IMR-90 (cell line): ENCODE measurements at regions not wholly inside any gene's neighbourhood (a gene's known extent, or its start where the extent isn't known, plus 50 kb on each side); places are given as distances from the start of the nearest gene placed in this dataset.

Source experiments
- ATAC-seq: fragments of 200-7000 bp; cut with Tn5 transposase; 2 replicates; pipeline ENCODE4 v1.9.1; 2020; ENCODE audit warnings: low read depth, mild to moderate bottlenecking, moderate library complexity
- BruUV-seq: library from RNA; stranded (reverse); fragments of 400-500 nt; replicated peaks from 2 replicates; lab custom pipeline; 2021; lab: Mats Ljungman, UMichigan
- CTCF ChIA-PET: fragments of 300-600 bp; formaldehyde crosslinking; extraction: SDS; loops from one replicate; lab custom pipeline; 2021; ENCODE audit warnings: antibody characterized with exemption; lab: Yijun Ruan, JAX
- POLR2A ChIA-PET: fragments of 300-600 bp; sonication (Branson Sonifier 250); formaldehyde crosslinking; loops from one replicate; lab custom pipeline; 2022; ENCODE audit warnings: antibody characterized with exemption; ENCODE audit not compliant: unreplicated experiment; lab: Charles Lee
- DNase-seq: peaks from one replicate; pipeline ENCODE4 v3.0.0; 2013
- H2AFZ ChIP-seq: replicated peaks from 2 replicates; pipeline ENCODE3; 2013; ENCODE audit warnings: low read length, mild to moderate bottlenecking; ENCODE audit not compliant: poor library complexity
- H2AK5ac ChIP-seq: 2 replicates; pipeline ENCODE4 v1.6.1; 2013; ENCODE audit warnings: low read depth, low read length, inconsistent platforms
- H2AK9ac ChIP-seq: replicated peaks from 2 replicates; pipeline ENCODE3; 2013; ENCODE audit warnings: mild to moderate bottlenecking, low read depth, low read length, moderate library complexity; ENCODE audit not compliant: poor library complexity
- H2BK120ac ChIP-seq: 2 replicates; pipeline ENCODE4 v1.6.1; 2013; ENCODE audit warnings: low read depth, low read length, inconsistent platforms
- H2BK15ac ChIP-seq: 3 replicates; pipeline ENCODE4 v1.6.1; 2013; ENCODE audit warnings: low read depth, low read length, inconsistent platforms
- H2BK20ac ChIP-seq: 2 replicates; pipeline ENCODE4 v1.6.1; 2013; ENCODE audit warnings: low read depth, mild to moderate bottlenecking, inconsistent platforms, low read length, moderate library complexity
- H2BK5ac ChIP-seq: 2 replicates; pipeline ENCODE4 v1.6.1; 2013; ENCODE audit warnings: mild to moderate bottlenecking, low read depth, low read length, inconsistent platforms; ENCODE audit not compliant: poor library complexity, severe bottlenecking
- H3K14ac ChIP-seq: replicated peaks from 2 replicates; pipeline ENCODE4 v1.6.1; 2013; ENCODE audit warnings: low read depth, low read length, inconsistent platforms
- H3K18ac ChIP-seq: 2 replicates; pipeline ENCODE4 v1.6.1; 2013; ENCODE audit warnings: low read depth, low read length, control low read depth
- H3K23ac ChIP-seq: 2 replicates; pipeline ENCODE4 v1.6.1; 2013; ENCODE audit warnings: low read depth, low read length, inconsistent platforms
- H3K27ac ChIP-seq: 2 replicates; pipeline ENCODE4 v1.5.1; 2013; ENCODE audit warnings: mild to moderate bottlenecking, control low read depth, low read length; ENCODE audit not compliant: insufficient read depth
- H3K27me3 ChIP-seq: 2 replicates; pipeline ENCODE4 v1.6.1; 2013; ENCODE audit warnings: low read length; ENCODE audit not compliant: control insufficient read depth, insufficient read depth
- H3K36me3 ChIP-seq: 2 replicates; pipeline ENCODE4 v1.6.1; 2013; ENCODE audit warnings: low read length, mixed read lengths; ENCODE audit not compliant: control insufficient read depth, insufficient read depth
- H3K4ac ChIP-seq: 2 replicates; pipeline ENCODE4 v1.6.1; 2013; ENCODE audit warnings: low read depth, low read length, inconsistent platforms
- H3K4me1 ChIP-seq: 2 replicates; pipeline ENCODE4 v1.6.1; 2013; ENCODE audit warnings: low read length, mixed read lengths; ENCODE audit not compliant: control insufficient read depth, insufficient read depth
- H3K4me2 ChIP-seq: 2 replicates; pipeline ENCODE4 v1.6.1; 2013; ENCODE audit warnings: low read depth, mild to moderate bottlenecking, control low read depth, low read length, moderate library complexity
- H3K4me3 ChIP-seq: 2 replicates; pipeline ENCODE4 v1.5.1; 2013; ENCODE audit warnings: low read depth, mild to moderate bottlenecking, control low read depth, low read length, moderate library complexity; ENCODE audit not compliant: insufficient read depth
- H3K56ac ChIP-seq: 2 replicates; pipeline ENCODE4 v1.6.1; 2013; ENCODE audit warnings: low read length, inconsistent platforms; ENCODE audit not compliant: insufficient read depth; ENCODE audit errors: extremely low read depth
- H3K79me1 ChIP-seq, 2 experiments: 2 replicates each; pipeline ENCODE4 v1.6.1; 2013; ENCODE audit warnings: low read length in 2 of 2, inconsistent platforms in 1 of 2, low read depth in 1 of 2
- H3K9ac ChIP-seq: 2 replicates; pipeline ENCODE4 v1.6.1; 2013; ENCODE audit warnings: low read depth, low read length, control low read depth
- H3K9me1 ChIP-seq: 2 replicates; pipeline ENCODE4 v1.6.1; 2013; ENCODE audit warnings: low read length, inconsistent platforms; ENCODE audit not compliant: insufficient read depth
- H3K9me3 ChIP-seq: 2 replicates; pipeline ENCODE4 v1.6.1; 2013; ENCODE audit warnings: low read length; ENCODE audit not compliant: control insufficient read depth, insufficient read depth
- H4K20me1 ChIP-seq: 2 replicates; pipeline ENCODE4 v1.6.1; 2013; ENCODE audit warnings: low read length, inconsistent platforms; ENCODE audit not compliant: insufficient read depth
- H4K5ac ChIP-seq: 2 replicates; pipeline ENCODE4 v1.6.1; 2013; ENCODE audit warnings: mild to moderate bottlenecking, low read depth, low read length, control low read depth
- H4K8ac ChIP-seq, 2 experiments: 2 replicates each; pipeline ENCODE4 v1.6.1; 2013; ENCODE audit warnings: low read depth in 2 of 2, low read length in 2 of 2, control low read depth in 1 of 2, inconsistent platforms in 1 of 2
- H4K91ac ChIP-seq: 2 replicates; pipeline ENCODE4 v1.6.1; 2013; ENCODE audit warnings: low read depth, low read length, inconsistent platforms; ENCODE audit not compliant: insufficient read depth
- BHLHE40 ChIP-seq: fragments of 150-350 bp; IDR thresholded peaks from 2 replicates; pipeline ENCODE4 v1.6.1; 2016; ENCODE audit warnings: mild to moderate bottlenecking, low read depth, low read length
- CEBPB ChIP-seq: IDR thresholded peaks from 2 replicates; pipeline ENCODE4 v1.6.1; 2012; ENCODE audit warnings: low read depth, low read length, improper control_type of control experiment
- CHD1 ChIP-seq: IDR thresholded peaks from 2 replicates; pipeline ENCODE4 v1.6.1; 2012; ENCODE audit warnings: low read depth, low read length, improper control_type of control experiment
- FOS ChIP-seq: fragments of 150-350 bp; IDR thresholded peaks from 2 replicates; pipeline ENCODE4 v1.6.1; 2016; ENCODE audit warnings: low read depth, low read length
- MAFK ChIP-seq: IDR thresholded peaks from 2 replicates; pipeline ENCODE4 v1.6.1; 2012; ENCODE audit warnings: low read depth, low read length, improper control_type of control experiment
- MAZ ChIP-seq: IDR thresholded peaks from 2 replicates; pipeline ENCODE4 v1.6.1; 2012; ENCODE audit warnings: low read depth, mild to moderate bottlenecking, low read length, improper control_type of control experiment, moderate library complexity, borderline replicate concordance
- MXI1 ChIP-seq: IDR thresholded peaks from 2 replicates; pipeline ENCODE4 v1.6.1; 2012; ENCODE audit warnings: low read depth, mild to moderate bottlenecking, low read length, moderate library complexity, borderline replicate concordance
- NFE2L2 ChIP-seq: fragments of 150-350 bp; IDR thresholded peaks from 2 replicates; pipeline ENCODE4 v1.6.1; 2016; ENCODE audit warnings: low read depth, mild to moderate bottlenecking, low read length
- POLR2A ChIP-seq: IDR thresholded peaks from 2 replicates; pipeline ENCODE4 v1.6.1; 2012; ENCODE audit warnings: mild to moderate bottlenecking, low read depth, low read length
- RAD21 ChIP-seq: IDR thresholded peaks from 2 replicates; pipeline ENCODE4 v1.6.1; 2012; ENCODE audit warnings: low read length, improper control_type of control experiment
- RCOR1 ChIP-seq: IDR thresholded peaks from 2 replicates; pipeline ENCODE4 v1.6.1; 2012; ENCODE audit warnings: mild to moderate bottlenecking, low read length, improper control_type of control experiment; ENCODE audit not compliant: insufficient replicate concordance
- RFX5 ChIP-seq: IDR thresholded peaks from 2 replicates; pipeline ENCODE4 v1.8.0; 2012; ENCODE audit warnings: low read depth, mild to moderate bottlenecking, low read length, moderate library complexity
- SMC3 ChIP-seq: fragments of 150-350 bp; IDR thresholded peaks from 2 replicates; pipeline ENCODE4 v1.6.1; 2016; ENCODE audit warnings: low read depth, mild to moderate bottlenecking, antibody characterized with exemption, low read length, moderate library complexity
- dilution Hi-C: fragments of 300-500 bp; cut with HindIII; formaldehyde crosslinking; loops from one replicate; pipeline ENCODE4 v1.14.3; 2018; ENCODE audit warnings: low sequenced_read_pairs; ENCODE audit not compliant: unreplicated experiment
- in situ Hi-C: fragments of 300-500 bp; cut with MboI; formaldehyde crosslinking; loops from 3 replicates; pipeline ENCODE4 v1.14.3; 2019; ENCODE audit warnings: low sequenced_read_pairs, inconsistent platforms, mixed read lengths
- intact Hi-C: fragments of 100-400 bp; cut with micrococcal nuclease; formaldehyde crosslinking; loops from 2 replicates; pipeline ENCODE4 v1.10.0; 2022
- TF ChIP-seq, protein P1 (sequence below): conservative IDR thresholded peaks from 2 replicates; pipeline ENCODE4 v1.5.1; 2012; ENCODE audit warnings: mild to moderate bottlenecking, low read depth, low read length, improper control_type of control experiment
- TF ChIP-seq, protein P2 (sequence below): fragments of 150-350 bp; IDR thresholded peaks from 2 replicates; pipeline ENCODE4 v1.6.1; 2016; ENCODE audit warnings: low read depth, mild to moderate bottlenecking, low read length, moderate library complexity, borderline replicate concordance
- TF ChIP-seq, protein P3 (sequence below): fragments of 150-350 bp; IDR thresholded peaks from 2 replicates; pipeline ENCODE4 v1.6.1; 2017; ENCODE audit warnings: mild to moderate bottlenecking, antibody characterized with exemption, low read length, low read depth

DNA sequence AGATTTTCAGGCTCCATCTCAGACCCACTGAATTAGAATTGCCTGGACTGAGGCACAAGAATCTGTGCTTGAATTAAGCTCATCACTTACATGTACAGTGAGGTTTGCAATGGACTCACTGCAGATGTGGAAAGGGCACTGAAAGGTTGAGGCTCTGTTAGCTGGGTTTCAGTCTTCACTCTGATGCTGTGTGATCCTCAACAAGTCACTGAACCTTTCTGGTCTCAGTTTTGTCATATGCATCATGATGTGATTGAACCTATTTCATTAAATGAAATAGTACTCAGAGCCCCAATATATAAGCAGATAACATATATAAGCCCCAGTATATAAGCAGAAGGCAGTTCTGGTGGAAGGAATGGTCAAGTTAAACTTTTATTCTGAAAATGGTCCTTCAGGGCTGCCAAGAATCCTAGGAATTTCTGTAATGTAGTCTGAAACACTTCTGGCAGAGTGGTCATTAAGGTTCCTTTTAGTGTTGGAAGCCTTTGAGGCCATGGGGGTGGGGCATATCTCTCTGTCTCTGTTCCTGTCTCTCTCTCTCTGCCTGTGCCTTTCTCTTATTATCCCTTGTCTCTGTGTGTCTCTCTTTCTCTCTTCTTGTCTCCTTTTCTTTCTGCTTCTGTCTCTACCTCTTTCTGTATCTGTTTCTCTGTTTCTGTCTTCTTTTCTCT is 110.4 kb downstream of the ADCYAP1 start:
- Histone ChIP-seq H2BK120ac (no peak overlapping the region), H4K20me1 (no peaks in the 10 kb centered on the region), H3K18ac (no peak overlapping the region), H3K9ac (no peak overlapping the region), H2BK5ac (no peak overlapping the region), H3K79me1 (no peaks in the 10 kb centered on the region), H2AK9ac (no peak overlapping the region), H3K36me3 (no peaks in the 10 kb centered on the region), H2AFZ (no peak overlapping the region), H3K14ac (no peak overlapping the region), H3K23ac (no peak overlapping the region), H3K27ac (no peak overlapping the region), H3K27me3 (no peaks in the 10 kb centered on the region), H2BK20ac (no peak overlapping the region), H3K4me1 (no peaks in the 10 kb centered on the region), H2BK15ac (no peak overlapping the region), H3K9me3 (peaks cover 12% of the 10 kb centered on the region), H4K8ac (no peak overlapping the region), H2AK5ac (no peak overlapping the region), H3K9me1 (no peaks in the 10 kb centered on the region), H4K5ac (no peak overlapping the region), H3K4ac (no peak overlapping the region), H3K56ac (no peak overlapping the region), H4K91ac (no peak overlapping the region; the same call in 1 of the 2 replicates), H3K4me2 (no peak overlapping the region), H3K4me3 (no peak overlapping the region)
- DNase-seq (no peak), ATAC-seq (no peak)
- ChIA-PET CTCF (no interaction called here), POLR2A (no interaction called here)
- dilution Hi-C loops (no loop called here), intact Hi-C loops (no loop called here), in situ Hi-C loops (no loop called here)
- TF ChIP-seq, protein P1, sequence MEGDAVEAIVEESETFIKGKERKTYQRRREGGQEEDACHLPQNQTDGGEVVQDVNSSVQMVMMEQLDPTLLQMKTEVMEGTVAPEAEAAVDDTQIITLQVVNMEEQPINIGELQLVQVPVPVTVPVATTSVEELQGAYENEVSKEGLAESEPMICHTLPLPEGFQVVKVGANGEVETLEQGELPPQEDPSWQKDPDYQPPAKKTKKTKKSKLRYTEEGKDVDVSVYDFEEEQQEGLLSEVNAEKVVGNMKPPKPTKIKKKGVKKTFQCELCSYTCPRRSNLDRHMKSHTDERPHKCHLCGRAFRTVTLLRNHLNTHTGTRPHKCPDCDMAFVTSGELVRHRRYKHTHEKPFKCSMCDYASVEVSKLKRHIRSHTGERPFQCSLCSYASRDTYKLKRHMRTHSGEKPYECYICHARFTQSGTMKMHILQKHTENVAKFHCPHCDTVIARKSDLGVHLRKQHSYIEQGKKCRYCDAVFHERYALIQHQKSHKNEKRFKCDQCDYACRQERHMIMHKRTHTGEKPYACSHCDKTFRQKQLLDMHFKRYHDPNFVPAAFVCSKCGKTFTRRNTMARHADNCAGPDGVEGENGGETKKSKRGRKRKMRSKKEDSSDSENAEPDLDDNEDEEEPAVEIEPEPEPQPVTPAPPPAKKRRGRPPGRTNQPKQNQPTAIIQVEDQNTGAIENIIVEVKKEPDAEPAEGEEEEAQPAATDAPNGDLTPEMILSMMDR = no peak
- TF ChIP-seq RFX5 (no peak), CHD1 (no peak), POLR2A (no peak), MAFK (no peak), CEBPB (no peak), MAZ (no peak), RAD21 (no peak), RCOR1 (no peak), BHLHE40 (no peak), MXI1 (no peak), FOS (no peak), NFE2L2 (no peak), SMC3 (no peak)
- TF ChIP-seq, protein P2, sequence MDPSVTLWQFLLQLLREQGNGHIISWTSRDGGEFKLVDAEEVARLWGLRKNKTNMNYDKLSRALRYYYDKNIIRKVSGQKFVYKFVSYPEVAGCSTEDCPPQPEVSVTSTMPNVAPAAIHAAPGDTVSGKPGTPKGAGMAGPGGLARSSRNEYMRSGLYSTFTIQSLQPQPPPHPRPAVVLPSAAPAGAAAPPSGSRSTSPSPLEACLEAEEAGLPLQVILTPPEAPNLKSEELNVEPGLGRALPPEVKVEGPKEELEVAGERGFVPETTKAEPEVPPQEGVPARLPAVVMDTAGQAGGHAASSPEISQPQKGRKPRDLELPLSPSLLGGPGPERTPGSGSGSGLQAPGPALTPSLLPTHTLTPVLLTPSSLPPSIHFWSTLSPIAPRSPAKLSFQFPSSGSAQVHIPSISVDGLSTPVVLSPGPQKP = no peak
- TF ChIP-seq, protein P3, sequence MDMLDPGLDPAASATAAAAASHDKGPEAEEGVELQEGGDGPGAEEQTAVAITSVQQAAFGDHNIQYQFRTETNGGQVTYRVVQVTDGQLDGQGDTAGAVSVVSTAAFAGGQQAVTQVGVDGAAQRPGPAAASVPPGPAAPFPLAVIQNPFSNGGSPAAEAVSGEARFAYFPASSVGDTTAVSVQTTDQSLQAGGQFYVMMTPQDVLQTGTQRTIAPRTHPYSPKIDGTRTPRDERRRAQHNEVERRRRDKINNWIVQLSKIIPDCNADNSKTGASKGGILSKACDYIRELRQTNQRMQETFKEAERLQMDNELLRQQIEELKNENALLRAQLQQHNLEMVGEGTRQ = no peak
- no TSS peak for BruUV-seq
